GM20431 (cell line): ENCODE measurements at regions not wholly inside any gene's neighbourhood (a gene's known extent, or its start where the extent isn't known, plus 50 kb on each side); places are given as distances from the start of the nearest gene placed in this dataset.

Experiments
- in situ Hi-C: fragments of 300-500 bp; cut with MseI, MboI; formaldehyde crosslinking; loops from one replicate; pipeline ENCODE4 v1.15.0; 2020; ENCODE audit warnings: low sequenced_read_pairs; ENCODE audit not compliant: unreplicated experiment

GRCh38 chr6:2507521-2508037 is 243.1 kb downstream of the MYLK4 start:
- in situ Hi-C loops = no loop called here

GRCh38 chr6:2507016-2507415 is 243.7 kb downstream of the MYLK4 start:
- in situ Hi-C loops = no loop called here

GRCh38 chr6:2505624-2506023 is 245.1 kb downstream of the MYLK4 start:
- in situ Hi-C loops = no loop called here

- in situ Hi-C loops = no loop called here
Observed at GRCh38 chr6:2504495-2505064, 246.1 kb downstream of the MYLK4 start.

GRCh38 chr6:2503816-2504494 is 246.8 kb downstream of the MYLK4 start:
- in situ Hi-C loops = no loop called here

- in situ Hi-C loops = no loop called here
Observed at GRCh38 chr6:2502998-2503674, 247.6 kb downstream of the MYLK4 start.

- in situ Hi-C loops = no loop called here
Observed at GRCh38 chr6:2502096-2502997, 248.4 kb downstream of the MYLK4 start.

- in situ Hi-C loops = no loop called here
Observed at GRCh38 chr6:2497922-2498623, 252.6 kb downstream of the MYLK4 start.

GRCh38 chr6:2496291-2496690 is 250.9 kb upstream of the GMDS start:
- in situ Hi-C loops = no loop called here

- in situ Hi-C loops = no loop called here
Observed at GRCh38 chr6:2492686-2493523, 247.5 kb upstream of the GMDS start.

- in situ Hi-C loops = no loop called here
Observed at GRCh38 chr6:2491137-2491536, 245.7 kb upstream of the GMDS start.

GRCh38 chr6:2488578-2488977 is 243.2 kb upstream of the GMDS start:
- in situ Hi-C loops = no loop called here

GRCh38 chr6:2485116-2485515 is 239.7 kb upstream of the GMDS start:
- in situ Hi-C loops = no loop called here

- in situ Hi-C loops = no loop called here
Observed at GRCh38 chr6:2482773-2483172, 237.4 kb upstream of the GMDS start.

GRCh38 chr6:2481307-2481706 is 235.9 kb upstream of the GMDS start:
- in situ Hi-C loops = no loop called here

GRCh38 chr6:2480267-2480966 is 235.0 kb upstream of the GMDS start:
- in situ Hi-C loops = no loop called here

GRCh38 chr6:2478200-2478599 is 232.8 kb upstream of the GMDS start:
- in situ Hi-C loops = no loop called here

GRCh38 chr6:2477666-2478065 is 232.3 kb upstream of the GMDS start:
- in situ Hi-C loops = no loop called here
